Umbilical cord (tissue), 1 donor: ENCODE measurements at regions not wholly inside any gene's neighbourhood (a gene's known extent, or its start where the extent isn't known, plus 50 kb on each side); places are given as distances from the start of the nearest gene placed in this dataset.
"Not testable (repeated sequence)": the region's sequence is repeated elsewhere in the genome, so short reads cannot be mapped to it uniquely, and the experiment has no call there.

Experiments used
- DNase-seq: peaks from one replicate; pipeline ENCODE4 v3.0.0-alpha.2; 2015; ENCODE audit warnings: low spot score

- DNase-seq = no peak
These were observed 579.0 kb downstream of the RIT2 start for GRCh38 chr18:42536442-42536841.

GRCh38 chr18:42537291-42537690 lies 578.2 kb downstream of the RIT2 start:
- no peak for DNase-seq

GRCh38 chr18:42544901-42545300 lies 570.6 kb downstream of the RIT2 start:
- DNase-seq = no peak

- DNase-seq = no peak
These were observed 569.7 kb downstream of the RIT2 start for GRCh38 chr18:42545825-42546224.

GRCh38 chr18:42548493-42548892 lies 567.0 kb downstream of the RIT2 start:
- no peak for DNase-seq

GRCh38 chr18:42549596-42549995 lies 565.9 kb downstream of the RIT2 start:
- DNase-seq = no peak

- not testable (repeated sequence) for DNase-seq
These were observed 562.9 kb downstream of the RIT2 start for GRCh38 chr18:42552559-42552958.

- no peak for DNase-seq
These were observed 556.3 kb downstream of the RIT2 start for GRCh38 chr18:42559069-42559690.

GRCh38 chr18:42561521-42561920 lies 554.0 kb downstream of the RIT2 start:
- no peak for DNase-seq

GRCh38 chr18:42563995-42564394 lies 551.5 kb downstream of the RIT2 start:
- DNase-seq = no peak

GRCh38 chr18:42564761-42565160 lies 550.7 kb downstream of the RIT2 start:
- DNase-seq = no peak

GRCh38 chr18:42568773-42569172 lies 546.7 kb downstream of the RIT2 start:
- no peak for DNase-seq

- DNase-seq = no peak
These were observed 540.6 kb downstream of the RIT2 start for GRCh38 chr18:42574871-42575270.

GRCh38 chr18:42576124-42576523 lies 539.4 kb downstream of the RIT2 start:
- DNase-seq = peak; percentile 7

- DNase-seq = no peak
These were observed 536.7 kb downstream of the RIT2 start for GRCh38 chr18:42578792-42579191.

- no peak for DNase-seq
These were observed 533.2 kb downstream of the RIT2 start for GRCh38 chr18:42582266-42582665.

- peak; percentile 11 for DNase-seq
These were observed 532.2 kb downstream of the RIT2 start for GRCh38 chr18:42583283-42583731.

- no peak for DNase-seq
These were observed 528.9 kb downstream of the RIT2 start for GRCh38 chr18:42586601-42587000.

- no peak for DNase-seq
These were observed 526.7 kb downstream of the RIT2 start for GRCh38 chr18:42588786-42589185.

GRCh38 chr18:42604820-42605219 lies 510.7 kb downstream of the RIT2 start:
- no peak for DNase-seq

- DNase-seq = no peak
These were observed 508.5 kb downstream of the RIT2 start for GRCh38 chr18:42606886-42607495.

- DNase-seq = no peak
These were observed 504.4 kb downstream of the RIT2 start for GRCh38 chr18:42611134-42611533.

- peak; percentile 28 for DNase-seq
These were observed 500.7 kb downstream of the RIT2 start for GRCh38 chr18:42614619-42615293.
